K562 (cell line): ENCODE measurements at regions not wholly inside any gene's neighbourhood (a gene's known extent, or its start where the extent isn't known, plus 50 kb on each side); places are given as distances from the start of the nearest gene placed in this dataset.

Source experiments
- ATAC-seq: fragments of 200-7000 bp; cut with Tn5 transposase; 3 replicates; pipeline ENCODE4 v1.9.1; 2020; ENCODE audit warnings: moderate library complexity
- BruUV-seq: library from RNA; stranded (reverse); fragments of 400-500 nt; replicated peaks from 2 replicates; lab custom pipeline; 2021; lab: Mats Ljungman, UMichigan
- CTCF ChIA-PET: fragments of 300-600 bp; formaldehyde crosslinking; extraction: SDS; loops from one replicate; lab custom pipeline; 2021; ENCODE audit warnings: low intra/inter-chr PET ratio; lab: Yijun Ruan, JAX
- POLR2A ChIA-PET: fragments of 300-600, 350-650 bp; sonication (Branson Sonifier 250); formaldehyde crosslinking; extraction: SDS; loops from one replicate; lab custom pipeline; 2021; ENCODE audit warnings: antibody characterized with exemption, inconsistent platforms; lab: Yijun Ruan, JAX
- DNase-seq, 4 experiments: peaks; one replicate each; pipeline versions ENCODE4 v3.0.0 to v3.0.0-alpha.2; 2011 to 2018; ENCODE audit warnings: low spot score in 3 of 4, mixed read lengths in 3 of 4; ENCODE audit errors: extremely low read depth in 1 of 4
- FAIRE-seq: peaks from 2 replicates; lab custom pipeline; 2011; peaks lifted over from hg19 to GRCh38; lab: Jason Lieb, UNC
- H2AFZ ChIP-seq: 2 replicates; pipeline ENCODE4 v1.6.0; 2011; ENCODE audit warnings: low read depth, low read length, control low read depth, inconsistent platforms
- H3K27ac ChIP-seq: fragments of 200-600 bp; 3 replicates; pipeline ENCODE4 v1.8.0; 2011; ENCODE audit warnings: low read depth, mild to moderate bottlenecking, control low read depth, inconsistent platforms, low read length, moderate library complexity, mixed read lengths; ENCODE audit errors: extremely low read depth
- H3K27me3 ChIP-seq, 2 experiments: fragments of 300-600 bp in 1 of 2; 2 replicates in 1 of 2; 3 replicates in 1 of 2; pipeline versions ENCODE4 v1.6.0 to v1.8.0; 2011; ENCODE audit warnings: inconsistent platforms in 2 of 2, low read length in 2 of 2, mild to moderate bottlenecking in 1 of 2, mixed read lengths in 1 of 2, moderate library complexity in 1 of 2; ENCODE audit not compliant: control insufficient read depth in 2 of 2, insufficient read depth in 2 of 2
- H3K36me3 ChIP-seq: fragments of 300-600 bp; 3 replicates; pipeline ENCODE4 v1.8.0; 2011; ENCODE audit warnings: mild to moderate bottlenecking, low read length, inconsistent platforms; ENCODE audit not compliant: control insufficient read depth, insufficient read depth
- H3K4me1 ChIP-seq, 2 experiments: fragments of 200-600 bp in 1 of 2; replicated peaks in 1 of 2; 2 replicates in 1 of 2; 3 replicates in 1 of 2; pipeline versions ENCODE4 v1.5.1 to v1.8.0; 2011; ENCODE audit warnings: inconsistent platforms in 2 of 2, low read length in 2 of 2, mild to moderate bottlenecking in 1 of 2, mixed read lengths in 1 of 2, moderate library complexity in 1 of 2; ENCODE audit not compliant: control insufficient read depth in 2 of 2, insufficient read depth in 2 of 2
- H3K4me2 ChIP-seq: 2 replicates; pipeline ENCODE4 v1.6.1; 2011; ENCODE audit warnings: low read length, control low read depth, inconsistent platforms, mixed read lengths; ENCODE audit not compliant: insufficient read depth
- H3K4me3 ChIP-seq: fragments of 200-600 bp; sonication (generic), shearing (Covaris generic); 2 replicates; pipeline ENCODE4 v1.5.1; 2016; ENCODE audit warnings: control low read depth, inconsistent platforms
- H3K79me2 ChIP-seq: fragments of 200-600 bp; 3 replicates; pipeline ENCODE4 v1.8.0; 2011; ENCODE audit warnings: low read length, inconsistent platforms; ENCODE audit not compliant: control insufficient read depth, insufficient read depth
- H3K9ac ChIP-seq, 2 experiments: 2 replicates each; pipeline versions ENCODE4 v1.6.0 to v1.6.1; 2011; ENCODE audit warnings: low read depth in 2 of 2, low read length in 2 of 2, control low read depth in 1 of 2, inconsistent platforms in 1 of 2, mild to moderate bottlenecking in 1 of 2, mixed read lengths in 1 of 2; ENCODE audit not compliant: insufficient read depth in 1 of 2
- H3K9me1 ChIP-seq: one replicate; pipeline ENCODE4 v1.6.0; 2011; ENCODE audit warnings: inconsistent platforms, mild to moderate bottlenecking, low read length, moderate library complexity; ENCODE audit not compliant: control insufficient read depth, insufficient read depth
- H3K9me3 ChIP-seq: replicated peaks from 2 replicates; pipeline ENCODE4 v1.5.1; 2011; ENCODE audit warnings: low read depth, low read length, inconsistent platforms; ENCODE audit not compliant: control insufficient read depth, insufficient read depth
- H4K20me1 ChIP-seq: replicated peaks from 2 replicates; pipeline ENCODE4 v1.6.1; 2011; ENCODE audit warnings: low read length, inconsistent platforms, mixed read lengths; ENCODE audit not compliant: control insufficient read depth, insufficient read depth
- COPS2 ChIP-seq: fragments of 450-650 bp; conservative IDR thresholded peaks from 2 replicates; pipeline ENCODE4 v1.6.1; 2016; ENCODE audit warnings: mild to moderate bottlenecking, moderate library complexity
- CSDE1 ChIP-seq, 2 experiments: fragments of 450-650 bp; IDR thresholded peaks; 2 replicates each; pipeline ENCODE4 v1.6.1; 2016; ENCODE audit warnings: mild to moderate bottlenecking in 1 of 2
- E4F1 ChIP-seq: fragments of 250-450 bp; sonication (Bioruptor Pico); IDR thresholded peaks from 2 replicates; pipeline ENCODE4 v1.5.0; 2021; ENCODE audit warnings: mild to moderate bottlenecking, borderline replicate concordance
- GTF2A2 ChIP-seq: IDR thresholded peaks from 2 replicates; pipeline ENCODE4 v1.6.1; 2016; ENCODE audit warnings: mild to moderate bottlenecking, missing genetic modification characterization, missing compliant biosample characterization
- HDAC3 ChIP-seq: fragments of 450-650 bp; IDR thresholded peaks from 2 replicates; pipeline ENCODE4 v1.6.1; 2018; ENCODE audit warnings: borderline replicate concordance, mild to moderate bottlenecking, moderate library complexity; ENCODE audit not compliant: partially characterized antibody
- HMG20B ChIP-seq: fragments of 250-450 bp; sonication (Bioruptor Pico); IDR thresholded peaks from 2 replicates; pipeline ENCODE4 v1.5.0; 2021; ENCODE audit warnings: mild to moderate bottlenecking
- L3MBTL2 ChIP-seq: fragments of 450-650 bp; IDR thresholded peaks from 2 replicates; pipeline ENCODE4 v1.6.1; 2016; ENCODE audit warnings: mild to moderate bottlenecking, moderate library complexity
- MLLT1 ChIP-seq, 2 experiments: fragments of 450-650 bp; IDR thresholded peaks; 2 replicates each; pipeline ENCODE4 v1.6.1; 2016
- NFE2L1 ChIP-seq: fragments of 450-650 bp; IDR thresholded peaks from 2 replicates; pipeline ENCODE4 v1.6.1; 2016; ENCODE audit warnings: missing genetic modification characterization, low read depth, mild to moderate bottlenecking, missing compliant biosample characterization, moderate library complexity, borderline replicate concordance
- NONO ChIP-seq, 2 experiments: fragments of 200-400 bp in 1 of 2; fragments of 450-650 bp in 1 of 2; formaldehyde crosslinking in 1 of 2; IDR thresholded peaks; 2 replicates each; pipeline ENCODE4 v1.6.1; 2017; ENCODE audit warnings: low read depth in 2 of 2, mild to moderate bottlenecking in 2 of 2, moderate library complexity in 2 of 2, low read length in 1 of 2
- POLR2B ChIP-seq: fragments of 450-650 bp; IDR thresholded peaks from 2 replicates; pipeline ENCODE4 v1.6.1; 2018; ENCODE audit warnings: low read depth; ENCODE audit not compliant: partially characterized antibody
- POLR3G ChIP-seq: IDR thresholded peaks from 2 replicates; pipeline ENCODE4 v1.6.1; 2011; ENCODE audit not compliant: insufficient read length, insufficient replicate concordance; ENCODE audit errors: extremely low read depth
- SIN3A ChIP-seq, 2 experiments: fragments of 150-350 bp in 1 of 2; IDR thresholded peaks; 2 replicates each; pipeline ENCODE4 v1.6.1; 2011 to 2016; ENCODE audit warnings: borderline replicate concordance in 2 of 2, low read depth in 2 of 2, low read length in 2 of 2, mild to moderate bottlenecking in 2 of 2, moderate library complexity in 2 of 2; ENCODE audit not compliant: control insufficient read depth in 1 of 2
- TRIM28 ChIP-seq: fragments of 450-650 bp; IDR thresholded peaks from 2 replicates; pipeline ENCODE4 v1.6.1; 2017
- ZFPM2 ChIP-seq: fragments of 250-450 bp; sonication (Bioruptor Pico); IDR thresholded peaks from 2 replicates; pipeline ENCODE4 v1.5.1; 2022; ENCODE audit warnings: mild to moderate bottlenecking
- ZNF224 ChIP-seq: sonication (generic); formaldehyde crosslinking; IDR thresholded peaks from 2 replicates; pipeline ENCODE4 v1.8.0; 2022; ENCODE audit warnings: mild to moderate bottlenecking, missing genetic modification reagents
- ZNF644 ChIP-seq: fragments of 200-800 bp; sonication (Bioruptor generic); IDR thresholded peaks from 2 replicates; pipeline ENCODE4 v1.6.1; 2016; ENCODE audit warnings: low read depth, missing genetic modification characterization, missing compliant biosample characterization
- ZNF696 ChIP-seq: fragments of 250-450 bp; sonication (Bioruptor Pico); conservative IDR thresholded peaks from 2 replicates; pipeline ENCODE4 v1.4.0; 2020; ENCODE audit warnings: mild to moderate bottlenecking, moderate library complexity
- ZNF778 ChIP-seq: fragments of 450-650 bp; formaldehyde crosslinking; IDR thresholded peaks from 2 replicates; pipeline ENCODE4 v1.4.0; 2020; ENCODE audit warnings: mild to moderate bottlenecking, moderate library complexity
- WGBS: fragments of 100-300 bp; shearing (Covaris generic); methylation state at CpG from one replicate; pipeline ENCODE4 v1.1.6; 2016; ENCODE audit warnings: low coverage, mixed read lengths; ENCODE audit not compliant: insufficient coverage; ENCODE audit errors: missing lambda C conversion rate; 5-methylcytosine and 5-hydroxymethylcytosine counted together
- in situ Hi-C: fragments of 300-500 bp; cut with MboI; formaldehyde crosslinking; loops from 4 replicates; pipeline ENCODE4 v1.15.0; 2018; ENCODE audit warnings: inconsistent platforms, mixed read lengths
- intact Hi-C: fragments of 100-400 bp; cut with micrococcal nuclease; formaldehyde crosslinking; loops from 2 replicates; pipeline ENCODE4 v1.14.2; 2022

GRCh38 chr10:109264004-109264403 is 659.3 kb downstream of the XPNPEP1 start:
- DNase-seq: no peak
- intact Hi-C loops (no loop called here), in situ Hi-C loops (no loop called here)
- BruUV-seq: no TSS peak
- Histone ChIP-seq H3K9me1 (no peaks in the 10 kb centered on the region), H3K4me2 (no peak overlapping the region), H2AFZ (no peak overlapping the region), H3K9ac (no peak overlapping the region), H3K36me3 (no peaks in the 10 kb centered on the region), H3K27me3 (no peaks in the 10 kb centered on the region), H3K4me3 (no peak overlapping the region), H3K9me3 (no peaks in the 10 kb centered on the region), H3K27ac (no peak overlapping the region), H3K4me1 (no peaks in the 10 kb centered on the region), H3K79me2 (no peaks in the 10 kb centered on the region), H4K20me1 (no peaks in the 10 kb centered on the region)
- no peak for FAIRE-seq
- no peak for ATAC-seq
- ChIA-PET CTCF (no interaction called here), POLR2A (no interaction called here)
- no peak for TF ChIP-seq L3MBTL2
- TF ChIP-seq CSDE1 (IDR thresholded peaks at IDR 0.05): no peak
- no peak for TF ChIP-seq POLR2B
- no peak for TF ChIP-seq COPS2
- TF ChIP-seq NONO (IDR thresholded peaks at IDR 0.05; ENCODE audit: low read depth in 2 of 2, low read length in 1 of 2): no peak
- no peak for TF ChIP-seq SIN3A (IDR thresholded peaks at IDR 0.05; ENCODE audit: borderline replicate concordance in 2 of 2, control insufficient read depth in 1 of 2, low read depth in 2 of 2, low read length in 2 of 2)
- TF ChIP-seq ZFPM2: no peak
- no peak for TF ChIP-seq E4F1
- no peak for TF ChIP-seq POLR3G
- no peak for TF ChIP-seq ZNF696 (CRISPR knock-in tag)
- TF ChIP-seq TRIM28: no peak
- no peak for TF ChIP-seq ZNF224 (CRISPR knock-in tag)
- TF ChIP-seq ZNF644: no peak
- TF ChIP-seq MLLT1 (IDR thresholded peaks at IDR 0.05): no peak
- no peak for TF ChIP-seq HDAC3
- no peak for TF ChIP-seq ZNF778 (CRISPR knock-in tag)
- no peak for TF ChIP-seq NFE2L1 (tag)
- TF ChIP-seq GTF2A2 (tag): no peak
- TF ChIP-seq HMG20B (CRISPR knock-in tag): no peak
- WGBS: 6% methylated on average over 2 of the region's 3 CpGs
